H1 (cell line): ENCODE measurements at regions not wholly inside any gene's neighbourhood (a gene's known extent, or its start where the extent isn't known, plus 50 kb on each side); places are given as distances from the start of the nearest gene placed in this dataset.

Experiments
- BCL11A ChIP-seq, 2 experiments: IDR thresholded peaks; one replicate each; pipeline ENCODE4 v1.6.1; 2011; ENCODE audit warnings: low read depth in 2 of 2, low read length in 2 of 2, mild to moderate bottlenecking in 2 of 2
- CHD7 ChIP-seq: fragments of 300-600 bp; sonication (generic); IDR thresholded peaks from 2 replicates; pipeline ENCODE4 v1.7.1; 2012; ENCODE audit warnings: low read length, moderate library complexity, mild to moderate bottlenecking, inconsistent platforms; ENCODE audit not compliant: insufficient replicate concordance
- CREB1 ChIP-seq: IDR thresholded peaks from 2 replicates; pipeline ENCODE4 v1.6.1; 2012; ENCODE audit warnings: inconsistent platforms
- EGR1 ChIP-seq: IDR thresholded peaks from 2 replicates; pipeline ENCODE4 v1.6.1; 2011; ENCODE audit warnings: low read depth, low read length, borderline replicate concordance
- HDAC2 ChIP-seq, 2 experiments: fragments of 300-600 bp in 1 of 2; sonication (generic) in 1 of 2; IDR thresholded peaks; 2 replicates each; pipeline ENCODE4 v1.6.1; 2011 to 2012; ENCODE audit warnings: low read depth in 2 of 2, low read length in 2 of 2, mild to moderate bottlenecking in 2 of 2, moderate library complexity in 2 of 2, borderline replicate concordance in 1 of 2, inconsistent platforms in 1 of 2
- KDM5A ChIP-seq: fragments of 200-600 bp; IDR thresholded peaks from 2 replicates; pipeline ENCODE4 v1.7.1; 2012; ENCODE audit warnings: mild to moderate bottlenecking, low read length, inconsistent platforms, mixed read lengths
- NANOG ChIP-seq: IDR thresholded peaks from 2 replicates; pipeline ENCODE4 v1.6.1; 2011; ENCODE audit warnings: low read length, low read depth, mild to moderate bottlenecking, inconsistent platforms; ENCODE audit not compliant: insufficient read depth, poor library complexity, severe bottlenecking
- POLR2AphosphoS5 ChIP-seq: IDR thresholded peaks from 2 replicates; pipeline ENCODE4 v1.6.1; 2011; ENCODE audit warnings: low read depth, low read length
- RNF2 ChIP-seq: fragments of 200-900, 300-1000 bp; sonication (generic); IDR thresholded peaks from 2 replicates; pipeline ENCODE4 v1.7.1; 2016; ENCODE audit warnings: borderline replicate concordance, low read depth, mild to moderate bottlenecking, antibody characterized with exemption, low read length; ENCODE audit not compliant: poor library complexity, severe bottlenecking; ENCODE audit errors: missing control alignments
- SAP30 ChIP-seq: fragments of 300-600 bp; sonication (generic); IDR thresholded peaks from 2 replicates; pipeline ENCODE4 v1.7.1; 2012; ENCODE audit warnings: low read length, moderate library complexity, mild to moderate bottlenecking, inconsistent platforms; ENCODE audit not compliant: insufficient read depth, insufficient replicate concordance
- TBP ChIP-seq: IDR thresholded peaks from 2 replicates; pipeline ENCODE4 v1.6.1; 2011; ENCODE audit warnings: low read depth, low read length, improper control_type of control experiment
- ZNF274 ChIP-seq: IDR thresholded peaks from 2 replicates; pipeline ENCODE4 v1.7.0; 2012; ENCODE audit warnings: low read length, borderline replicate concordance; ENCODE audit errors: extremely low read depth

- TF ChIP-seq CHD7 (no peak), ZNF274 (no peak), POLR2AphosphoS5 (no peak), CREB1 (no peak), TBP (no peak), KDM5A (no peak), SAP30 (no peak), HDAC2 (IDR thresholded peaks at IDR 0.05; ENCODE audit: borderline replicate concordance in 1 of 2, low read depth in 2 of 2, low read length in 2 of 2) (no peak), NANOG (no peak), RNF2 (no peak), BCL11A (IDR thresholded peaks at IDR 0.05; ENCODE audit: low read depth in 2 of 2, low read length in 2 of 2) (no peak), EGR1 (no peak)
Observed at GRCh38 chr2:66845307-66845706, 410.4 kb downstream of the MEIS1 start (continued).
